ENCODE measurements at regions not wholly inside any gene's neighbourhood (a gene's known extent, or its start where the extent isn't known, plus 50 kb on each side); places are given as distances from the start of the nearest gene placed in this dataset.

GRCh38 chr5:4137781-4138180 is 542.1 kb downstream of the IRX1 start:
- no peak for DNase-seq

- DNase-seq, result no peak
Observed at GRCh38 chr5:4142842-4143241, 547.2 kb downstream of the IRX1 start.

GRCh38 chr5:4144411-4145007 is 548.9 kb downstream of the IRX1 start:
- no peak for DNase-seq

GRCh38 chr5:4145511-4145910 is 549.9 kb downstream of the IRX1 start:
- no peak for DNase-seq

- DNase-seq, result no peak
Observed at GRCh38 chr5:4148009-4148408, 552.4 kb downstream of the IRX1 start.

GRCh38 chr5:4150067-4150466 is 554.4 kb downstream of the IRX1 start:
- no peak for DNase-seq

GRCh38 chr5:4156153-4156552 is 560.5 kb downstream of the IRX1 start:
- DNase-seq, result no peak

- no peak for DNase-seq
Observed at GRCh38 chr5:4156889-4157288, 561.3 kb downstream of the IRX1 start.

- no peak for DNase-seq
Observed at GRCh38 chr5:4158750-4159447, 563.3 kb downstream of the IRX1 start.

- no peak for DNase-seq
Observed at GRCh38 chr5:4159681-4160080, 564.0 kb downstream of the IRX1 start.

GRCh38 chr5:4164167-4164566 is 568.5 kb downstream of the IRX1 start:
- no peak for DNase-seq

- DNase-seq, result no peak
Observed at GRCh38 chr5:4180703-4181102, 585.1 kb downstream of the IRX1 start.

- DNase-seq, result no peak
Observed at GRCh38 chr5:4182144-4182543, 586.5 kb downstream of the IRX1 start.

GRCh38 chr5:4185127-4185526 is 589.5 kb downstream of the IRX1 start:
- DNase-seq, result no peak

- no peak for DNase-seq
Observed at GRCh38 chr5:4188704-4189103, 593.1 kb downstream of the IRX1 start.

- no peak for DNase-seq
Observed at GRCh38 chr5:4189317-4189716, 593.7 kb downstream of the IRX1 start.

- DNase-seq, result no peak
Observed at GRCh38 chr5:4191041-4191440, 595.4 kb downstream of the IRX1 start.

GRCh38 chr5:4191703-4192102 is 596.1 kb downstream of the IRX1 start:
- no peak for DNase-seq

GRCh38 chr5:4192111-4192510 is 596.5 kb downstream of the IRX1 start:
- no peak for DNase-seq

- DNase-seq, result no peak
Observed at GRCh38 chr5:4196744-4197143, 601.1 kb downstream of the IRX1 start.

- no peak for DNase-seq
Observed at GRCh38 chr5:4197151-4197550, 601.5 kb downstream of the IRX1 start.

- DNase-seq, result no peak
Observed at GRCh38 chr5:4198461-4198860, 602.8 kb downstream of the IRX1 start.

GRCh38 chr5:4199049-4199841 is 603.6 kb downstream of the IRX1 start:
- DNase-seq, result no peak

- DNase-seq, result no peak
Observed at GRCh38 chr5:4203146-4203545, 607.5 kb downstream of the IRX1 start.

Data from T1000 (cell line).